ENCODE measurements at regions not wholly inside any gene's neighbourhood (a gene's known extent, or its start where the extent isn't known, plus 50 kb on each side); places are given as distances from the start of the nearest gene placed in this dataset.

DNA sequence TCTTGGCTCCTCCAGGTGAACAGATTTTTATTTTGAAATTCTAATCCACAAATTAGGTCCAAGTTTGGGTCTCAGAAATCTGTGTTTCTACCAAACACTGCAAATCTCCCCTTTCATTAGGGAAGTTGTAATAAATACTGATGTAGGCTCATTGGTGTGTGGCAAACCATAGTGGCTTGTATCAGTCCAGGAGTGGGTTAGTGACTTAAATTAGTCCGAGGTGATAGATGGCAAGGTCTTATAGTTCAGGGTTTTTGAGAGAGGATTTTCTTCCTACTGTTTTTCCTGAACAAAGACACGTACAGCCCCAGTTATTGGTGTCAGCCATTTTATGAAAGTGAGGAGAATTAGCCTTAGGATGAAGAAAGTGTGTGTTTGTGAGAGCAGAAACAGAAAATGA is 74.6 kb downstream of the RPRM start:
- TF ChIP-seq POLR2A (IDR thresholded peaks at IDR 0.05) (no peak), POLR2AphosphoS5 (IDR thresholded peaks at IDR 0.05) (no peak)
- TF ChIP-seq, protein P1, sequence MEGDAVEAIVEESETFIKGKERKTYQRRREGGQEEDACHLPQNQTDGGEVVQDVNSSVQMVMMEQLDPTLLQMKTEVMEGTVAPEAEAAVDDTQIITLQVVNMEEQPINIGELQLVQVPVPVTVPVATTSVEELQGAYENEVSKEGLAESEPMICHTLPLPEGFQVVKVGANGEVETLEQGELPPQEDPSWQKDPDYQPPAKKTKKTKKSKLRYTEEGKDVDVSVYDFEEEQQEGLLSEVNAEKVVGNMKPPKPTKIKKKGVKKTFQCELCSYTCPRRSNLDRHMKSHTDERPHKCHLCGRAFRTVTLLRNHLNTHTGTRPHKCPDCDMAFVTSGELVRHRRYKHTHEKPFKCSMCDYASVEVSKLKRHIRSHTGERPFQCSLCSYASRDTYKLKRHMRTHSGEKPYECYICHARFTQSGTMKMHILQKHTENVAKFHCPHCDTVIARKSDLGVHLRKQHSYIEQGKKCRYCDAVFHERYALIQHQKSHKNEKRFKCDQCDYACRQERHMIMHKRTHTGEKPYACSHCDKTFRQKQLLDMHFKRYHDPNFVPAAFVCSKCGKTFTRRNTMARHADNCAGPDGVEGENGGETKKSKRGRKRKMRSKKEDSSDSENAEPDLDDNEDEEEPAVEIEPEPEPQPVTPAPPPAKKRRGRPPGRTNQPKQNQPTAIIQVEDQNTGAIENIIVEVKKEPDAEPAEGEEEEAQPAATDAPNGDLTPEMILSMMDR (IDR thresholded peaks at IDR 0.05 in 8 of 11, conservative IDR thresholded peaks at IDR 0.05 in 3 of 11), result no peak

Data from spleen (tissue), 7 donors.